ENCODE measurements at regions not wholly inside any gene's neighbourhood (a gene's known extent, or its start where the extent isn't known, plus 50 kb on each side); places are given as distances from the start of the nearest gene placed in this dataset.
"Not testable (repeated sequence)": the region's sequence is repeated elsewhere in the genome, so short reads cannot be mapped to it uniquely, and the experiment has no call there.

DNA sequence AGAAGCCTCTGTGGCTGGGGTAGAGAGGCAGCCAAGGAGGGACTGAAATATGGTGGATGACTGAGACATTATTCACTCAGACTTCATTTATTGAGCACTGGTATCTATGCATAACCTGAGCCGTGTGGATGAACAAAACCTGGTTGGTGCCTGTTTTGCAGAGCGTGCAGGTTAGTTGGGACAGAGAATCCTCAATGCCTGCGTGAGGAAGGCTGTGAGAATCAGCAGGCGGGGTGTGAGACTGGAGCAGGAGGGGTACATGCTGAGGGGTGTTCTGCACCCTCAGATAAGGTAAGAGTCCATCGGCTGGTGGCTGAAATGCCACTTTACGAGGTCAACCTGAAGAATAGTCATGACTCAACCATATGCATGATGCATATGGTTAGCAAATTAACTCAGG, 271.6 kb downstream of the MED10 start:
- DNase-seq: no peak

DNA sequence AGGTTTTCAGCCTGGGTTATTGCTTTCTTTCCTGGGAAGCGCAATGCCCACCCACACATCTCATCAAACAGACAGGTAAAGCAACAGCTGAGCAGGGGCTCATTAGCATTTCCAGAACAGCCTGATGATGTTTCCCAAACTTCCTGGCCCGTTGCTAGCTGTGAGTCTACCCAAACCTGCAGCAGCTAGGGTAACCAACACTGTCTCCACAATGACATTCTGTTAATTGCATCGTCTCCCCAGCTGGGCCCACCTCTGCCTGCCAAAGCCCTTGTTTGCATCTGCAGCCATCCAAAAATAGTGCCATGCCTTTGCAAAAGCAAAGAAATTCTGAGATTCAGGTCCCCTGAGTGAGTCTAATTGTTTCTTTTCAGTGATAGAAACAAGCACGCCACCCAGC, 273.0 kb downstream of the MED10 start:
- DNase-seq: no peak

DNA sequence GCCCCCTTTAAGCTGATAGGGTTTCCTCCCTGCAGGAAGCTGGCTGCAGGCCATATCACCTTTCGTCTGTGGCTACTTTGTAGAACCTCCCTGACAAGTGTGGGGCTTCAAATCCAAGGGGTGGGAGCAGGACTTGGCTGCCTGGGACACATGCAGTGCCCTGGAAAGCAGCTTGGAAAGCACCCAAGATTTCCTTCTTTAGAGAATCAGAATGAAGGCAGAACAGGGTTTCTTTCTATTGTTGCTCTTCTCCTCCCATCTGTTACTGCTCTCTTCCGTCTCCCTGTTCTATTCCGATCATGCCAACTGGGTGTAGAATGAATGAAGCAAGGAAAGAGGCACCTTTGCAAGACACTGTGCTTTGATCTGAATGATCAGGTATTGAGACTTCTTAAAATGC, 282.2 kb downstream of the MED10 start:
- no peak for DNase-seq

DNA sequence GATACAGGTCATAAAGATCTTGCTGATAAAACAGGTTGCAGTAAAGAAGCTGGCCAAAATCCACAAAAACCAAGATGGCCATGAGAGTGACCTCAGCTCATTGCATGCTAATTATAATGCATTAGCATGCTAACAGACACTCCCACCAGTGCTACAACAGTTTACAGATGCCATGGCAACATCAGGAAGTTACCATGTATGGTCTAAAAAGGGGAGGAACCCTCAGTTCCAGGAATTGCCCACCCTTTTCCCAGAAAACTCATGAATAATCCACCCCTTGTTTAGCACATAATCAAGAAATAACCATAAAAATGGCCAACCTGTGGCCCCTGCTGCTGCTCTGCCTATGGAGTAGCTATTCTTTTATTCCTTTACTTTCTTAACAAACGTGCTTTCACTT, 284.2 kb downstream of the MED10 start:
- DNase-seq: not testable (repeated sequence)

DNA sequence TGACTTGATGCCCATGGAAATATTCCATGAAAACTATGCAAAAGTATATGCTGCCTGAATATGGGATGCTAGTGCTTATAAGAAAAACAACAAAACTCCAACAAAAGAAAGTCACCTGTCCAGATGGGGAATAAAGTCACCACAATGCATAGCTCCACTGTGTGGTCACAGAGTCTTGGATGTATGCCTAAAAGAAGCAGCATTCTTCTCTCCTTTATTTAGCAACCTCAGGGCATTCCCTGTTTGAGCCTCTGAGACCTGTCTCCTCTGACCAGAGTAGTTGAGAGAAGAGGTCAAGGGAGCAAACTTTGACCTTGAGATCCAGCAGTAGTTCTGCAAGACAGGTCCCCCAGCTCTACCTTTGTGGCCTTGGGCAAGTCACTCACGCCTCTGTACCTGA, 287.5 kb downstream of the MED10 start:
- no peak for DNase-seq

DNA sequence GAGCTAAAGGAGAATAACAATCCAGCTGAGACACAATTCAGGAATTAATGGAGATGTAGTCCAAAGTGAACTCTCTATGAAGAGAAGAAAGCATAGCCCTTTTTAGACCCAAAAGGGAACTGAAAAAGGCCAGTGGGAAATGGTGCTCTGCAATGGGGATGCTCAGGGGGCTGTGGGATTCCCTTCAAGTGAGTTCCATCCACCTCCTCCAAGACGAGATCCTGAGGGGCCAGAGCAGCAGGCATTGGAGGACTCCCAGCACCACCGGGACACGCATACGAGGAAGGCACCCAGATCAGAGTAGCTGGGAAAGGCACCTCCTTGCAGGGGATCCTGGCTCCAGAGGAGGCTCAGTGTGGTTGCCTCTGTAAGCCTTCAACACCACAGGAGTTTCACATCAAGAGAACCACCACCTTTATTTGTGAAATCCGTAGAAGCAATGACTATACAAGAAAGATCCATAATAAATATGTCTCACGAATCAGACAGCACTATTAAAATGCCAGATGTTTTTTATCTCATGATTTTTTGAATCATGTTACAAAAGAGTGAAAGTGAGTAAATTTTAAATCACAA, 288.2 kb downstream of the MED10 start:
- DNase-seq: no peak

DNA sequence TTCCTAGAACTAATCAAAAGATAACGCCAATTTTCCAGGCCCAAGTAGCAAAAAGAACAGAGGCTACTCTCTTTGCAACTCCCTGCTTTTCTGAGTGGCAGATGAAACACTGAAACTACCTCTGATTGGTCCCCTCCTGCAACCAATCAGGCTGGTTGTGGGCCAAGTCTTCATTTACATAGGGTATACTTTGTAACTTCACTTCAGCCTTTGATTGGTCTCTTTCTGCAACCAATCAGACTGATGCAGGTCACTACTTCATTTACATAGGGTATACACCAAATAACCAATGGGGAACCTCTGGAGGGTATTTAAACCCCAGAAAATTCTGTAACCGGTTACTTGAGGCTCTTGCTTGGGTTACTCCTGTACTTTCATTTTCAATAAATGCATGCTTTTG, 289.6 kb downstream of the MED10 start:
- no peak for DNase-seq

DNA sequence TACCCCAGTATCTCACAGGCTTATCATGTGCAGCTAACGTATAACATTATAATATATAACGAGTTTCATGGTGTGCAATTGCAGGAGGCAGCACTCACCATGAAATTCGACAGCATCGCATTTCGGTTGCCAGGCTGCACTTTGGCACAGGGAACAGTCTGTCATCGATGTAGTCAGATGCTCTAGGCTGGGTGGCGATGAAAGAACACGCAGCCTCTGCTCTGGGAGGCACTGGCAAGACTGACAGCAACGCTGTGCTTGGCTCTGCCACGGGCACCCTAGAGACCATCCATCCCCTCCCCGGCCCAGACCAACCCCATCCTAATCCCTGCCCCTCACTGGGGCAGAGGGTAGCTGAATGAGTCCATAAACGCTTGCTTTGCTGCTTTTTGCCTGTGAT, 290.8 kb downstream of the MED10 start:
- no peak for DNase-seq

DNA sequence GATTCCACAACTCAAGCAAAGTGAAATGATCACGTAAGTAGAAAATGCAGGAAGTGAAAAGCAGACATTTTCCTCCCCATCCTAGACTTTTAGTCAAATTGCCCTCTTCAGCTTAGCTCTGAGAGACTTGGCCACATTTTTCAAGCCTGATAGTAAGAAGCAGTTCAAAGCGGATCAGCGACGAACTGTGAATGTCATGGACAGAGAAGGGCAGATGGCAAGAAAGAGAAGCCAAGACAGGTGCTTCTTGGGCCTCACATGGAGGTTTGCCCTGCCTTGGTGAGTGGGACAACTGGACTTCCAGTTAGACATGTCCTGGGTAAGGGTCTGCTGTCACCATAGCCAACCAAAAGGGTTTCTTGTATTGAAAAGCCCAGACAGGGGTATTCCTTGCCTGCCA, 291.5 kb downstream of the MED10 start:
- no peak for DNase-seq

DNA sequence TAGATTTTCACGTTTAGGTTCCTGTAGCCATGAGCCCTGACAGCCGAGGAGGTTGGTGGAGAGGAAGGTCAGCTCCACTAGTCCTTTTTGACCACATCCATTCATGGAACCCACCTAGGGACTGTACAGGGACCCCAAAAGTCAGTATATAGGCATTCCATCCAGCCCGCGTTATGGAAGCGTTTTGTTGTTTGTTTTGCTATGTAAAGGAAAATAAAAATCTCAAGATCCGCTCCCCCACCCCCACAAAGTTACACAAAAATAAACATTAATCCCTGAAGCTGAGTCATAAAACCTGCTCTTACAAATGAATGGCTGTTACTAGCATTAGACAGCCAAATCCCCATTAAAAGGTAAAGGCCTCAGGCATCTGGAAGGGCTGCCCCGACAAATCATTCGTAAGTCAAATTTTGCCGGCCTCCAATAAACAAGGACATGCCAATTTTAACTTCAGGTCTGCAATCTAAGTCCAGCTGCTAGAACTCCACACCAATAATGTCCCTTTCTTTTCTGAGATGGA, 292.9 kb downstream of the MED10 start:
- no peak for DNase-seq

DNA sequence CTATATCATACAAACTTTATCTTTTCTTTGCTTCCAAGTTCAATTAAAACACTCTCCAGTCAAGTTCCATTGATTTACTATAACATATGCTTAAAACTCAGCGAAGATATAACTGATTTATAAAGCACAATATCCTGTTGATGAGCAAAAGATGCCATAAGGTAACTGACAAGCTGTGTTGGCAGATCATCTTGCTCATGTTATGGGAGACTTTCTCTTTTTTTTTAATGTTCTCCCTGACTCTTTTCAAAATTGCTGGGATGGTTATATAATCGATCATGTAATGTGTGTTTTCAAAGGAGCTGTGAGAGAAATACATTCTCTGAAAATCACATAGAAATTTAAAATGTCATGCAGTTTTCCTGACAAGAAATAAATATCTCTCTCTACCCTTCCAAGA, 293.5 kb downstream of the MED10 start:
- DNase-seq: no peak

DNA sequence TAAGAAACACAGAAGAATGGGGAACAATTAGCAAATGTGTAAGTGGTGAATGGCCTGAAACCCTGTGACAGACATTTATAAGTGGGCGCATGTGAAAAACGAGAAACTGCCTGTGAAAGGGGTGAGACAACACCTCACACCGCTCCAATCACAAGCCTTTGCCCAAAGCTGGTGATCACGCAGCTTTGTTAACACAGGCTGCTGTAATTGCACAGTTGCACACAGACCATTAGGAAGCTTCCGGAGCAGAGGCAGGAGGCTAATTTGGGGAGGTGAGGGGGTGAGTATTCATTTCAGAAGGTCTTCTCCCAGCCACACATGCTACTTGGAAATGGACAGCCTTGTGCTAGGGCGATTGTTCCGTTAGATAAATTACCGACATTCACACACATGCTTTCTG, 294.0 kb downstream of the MED10 start:
- no peak for DNase-seq

DNA sequence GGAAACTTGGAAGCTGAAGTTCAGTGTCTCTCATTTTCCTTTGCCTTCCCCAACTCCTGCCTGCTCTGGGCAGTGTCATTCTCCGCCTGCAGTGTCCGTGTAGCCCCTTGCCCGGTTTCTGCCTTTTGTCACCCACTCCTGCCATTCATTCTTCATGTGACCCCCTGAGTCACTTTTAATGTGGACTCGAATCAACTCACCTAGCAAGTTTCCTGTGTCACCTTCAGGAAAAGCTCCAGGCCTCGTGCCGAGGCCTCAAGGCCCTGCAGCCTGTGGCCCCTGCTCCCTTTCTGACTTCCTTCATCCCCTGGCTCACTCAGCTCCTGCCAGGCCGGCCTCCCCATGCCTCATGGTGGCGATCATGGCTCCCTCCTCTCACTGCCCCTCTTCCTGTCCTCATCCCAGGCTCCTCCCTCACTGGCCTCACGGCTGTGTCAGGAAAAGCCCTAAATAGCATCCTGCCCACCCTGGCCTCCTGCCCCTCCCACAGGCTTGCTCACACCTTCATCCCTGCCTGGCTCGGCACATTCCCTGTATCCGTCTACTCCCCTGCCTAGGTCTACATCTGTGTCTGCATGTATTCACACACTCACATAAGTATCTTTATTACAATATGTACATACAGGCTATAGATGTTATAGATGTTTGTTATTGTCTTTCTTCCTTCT, 294.9 kb downstream of the MED10 start:
- no peak for DNase-seq

DNA sequence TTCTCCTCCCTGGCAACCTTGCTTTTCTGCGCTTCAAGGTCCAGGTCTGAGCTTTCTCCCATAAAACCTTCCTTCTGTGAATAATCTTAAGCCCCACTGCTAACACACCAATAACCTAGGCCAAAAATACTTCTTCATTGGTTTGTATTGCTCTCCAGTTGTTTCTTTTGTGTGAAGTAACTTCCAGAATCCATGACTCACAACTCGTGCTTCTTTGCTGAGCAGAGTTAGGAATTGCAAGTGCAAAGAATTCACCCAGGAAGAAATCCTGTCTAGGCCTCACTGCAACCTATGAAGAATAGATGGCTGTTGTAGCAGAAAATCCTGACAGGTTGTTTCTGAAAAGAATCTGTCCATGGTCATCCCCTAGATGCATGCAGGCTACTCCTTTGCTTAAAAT, 295.7 kb downstream of the MED10 start:
- no peak for DNase-seq

DNA sequence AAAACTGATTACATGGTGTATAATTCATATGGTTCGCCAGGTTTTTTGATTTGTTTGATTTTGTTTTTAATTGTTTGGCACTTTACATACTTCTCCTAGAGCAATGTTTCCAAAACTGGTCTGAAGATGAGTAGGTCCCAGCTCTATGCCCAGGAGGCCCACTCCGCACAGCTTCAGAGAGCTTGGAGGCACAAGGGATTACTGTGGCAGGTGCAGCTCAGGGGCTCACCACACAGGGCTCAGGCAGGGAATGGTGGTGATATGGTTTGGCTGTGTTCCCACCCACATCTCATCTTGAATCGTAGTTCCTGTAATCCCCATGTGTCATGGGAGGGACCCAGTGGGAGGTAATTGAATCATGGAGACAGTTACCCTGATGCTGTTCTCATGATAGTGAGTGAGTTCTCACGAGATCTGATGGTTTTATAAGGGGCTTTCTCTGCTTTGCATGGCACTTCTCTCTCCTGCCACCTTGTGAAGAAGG, 296.6 kb downstream of the MED10 start:
- DNase-seq: no peak

DNA sequence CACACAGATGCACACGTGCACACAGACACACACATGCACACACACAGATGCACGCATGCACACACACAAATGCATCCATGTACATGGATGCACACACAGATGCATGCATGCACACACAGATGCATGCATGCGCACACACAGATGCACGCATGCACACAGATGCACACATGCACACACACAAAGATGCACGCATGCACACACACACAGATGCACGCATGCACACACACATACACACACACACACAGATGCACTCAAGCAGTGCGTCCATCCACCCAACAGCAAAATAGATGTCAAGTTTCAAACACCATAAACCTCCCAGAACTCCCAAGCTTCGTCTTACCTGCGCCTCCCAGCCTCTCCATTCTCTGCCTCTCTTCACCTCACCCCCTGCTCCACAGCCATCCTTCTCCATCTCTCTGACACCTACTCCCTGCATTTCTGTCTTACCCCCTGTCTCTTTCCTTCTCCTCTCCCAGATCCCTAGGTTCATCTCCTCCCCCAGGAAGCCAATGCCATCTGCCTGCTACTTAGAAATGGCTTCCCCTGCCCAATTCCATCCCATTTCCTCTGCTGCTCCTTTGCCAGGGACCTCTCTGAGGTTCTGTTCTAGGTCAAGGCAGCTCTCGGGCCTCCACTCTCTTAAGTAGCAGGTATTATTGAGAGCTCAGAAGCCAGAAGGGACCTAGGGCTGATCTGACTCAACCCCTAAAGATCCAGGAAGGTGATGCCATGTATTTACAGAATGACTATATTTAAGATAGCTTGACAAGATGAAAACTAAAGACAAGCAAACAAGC, 297.2 kb downstream of the MED10 start:
- no peak for DNase-seq

DNA sequence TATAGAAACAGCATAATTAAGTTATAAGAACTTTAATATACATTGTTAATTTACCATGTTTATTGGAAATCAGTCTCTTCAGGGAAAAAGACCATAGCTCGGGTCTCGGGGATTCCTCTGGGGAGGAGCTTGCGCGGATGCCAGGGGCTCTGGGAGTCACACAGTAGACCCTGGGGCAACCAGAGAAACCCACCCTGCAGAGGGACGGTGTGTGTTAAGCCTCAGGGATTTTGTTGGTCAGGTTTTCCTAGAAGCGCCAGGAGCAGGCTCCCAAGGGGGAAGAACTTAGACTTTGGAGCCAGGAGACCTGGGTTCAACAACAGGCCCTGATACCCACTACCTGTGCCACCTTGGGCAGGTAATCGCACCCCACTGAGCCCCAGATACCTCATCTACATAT, 297.9 kb downstream of the MED10 start:
- no peak for DNase-seq

DNA sequence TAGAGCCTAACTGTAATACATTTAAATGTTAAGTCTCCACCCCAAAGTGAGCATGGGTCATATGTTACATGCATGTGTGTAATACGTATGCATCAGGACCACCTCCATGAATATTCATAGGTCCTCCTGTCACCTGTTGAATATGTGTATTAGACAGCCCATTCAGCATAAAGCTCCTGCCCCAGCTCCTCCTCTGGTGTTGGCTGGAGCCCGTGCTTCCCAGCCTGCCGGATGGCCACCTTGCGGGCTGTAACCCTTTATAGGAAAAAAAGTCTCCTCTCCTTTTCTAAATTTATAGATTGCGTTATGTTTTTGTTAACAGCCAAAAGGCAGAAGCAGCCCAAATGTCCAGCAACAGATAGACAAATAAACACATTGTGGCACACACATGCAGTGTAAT, 299.5 kb downstream of the MED10 start:
- no peak for DNase-seq

DNA sequence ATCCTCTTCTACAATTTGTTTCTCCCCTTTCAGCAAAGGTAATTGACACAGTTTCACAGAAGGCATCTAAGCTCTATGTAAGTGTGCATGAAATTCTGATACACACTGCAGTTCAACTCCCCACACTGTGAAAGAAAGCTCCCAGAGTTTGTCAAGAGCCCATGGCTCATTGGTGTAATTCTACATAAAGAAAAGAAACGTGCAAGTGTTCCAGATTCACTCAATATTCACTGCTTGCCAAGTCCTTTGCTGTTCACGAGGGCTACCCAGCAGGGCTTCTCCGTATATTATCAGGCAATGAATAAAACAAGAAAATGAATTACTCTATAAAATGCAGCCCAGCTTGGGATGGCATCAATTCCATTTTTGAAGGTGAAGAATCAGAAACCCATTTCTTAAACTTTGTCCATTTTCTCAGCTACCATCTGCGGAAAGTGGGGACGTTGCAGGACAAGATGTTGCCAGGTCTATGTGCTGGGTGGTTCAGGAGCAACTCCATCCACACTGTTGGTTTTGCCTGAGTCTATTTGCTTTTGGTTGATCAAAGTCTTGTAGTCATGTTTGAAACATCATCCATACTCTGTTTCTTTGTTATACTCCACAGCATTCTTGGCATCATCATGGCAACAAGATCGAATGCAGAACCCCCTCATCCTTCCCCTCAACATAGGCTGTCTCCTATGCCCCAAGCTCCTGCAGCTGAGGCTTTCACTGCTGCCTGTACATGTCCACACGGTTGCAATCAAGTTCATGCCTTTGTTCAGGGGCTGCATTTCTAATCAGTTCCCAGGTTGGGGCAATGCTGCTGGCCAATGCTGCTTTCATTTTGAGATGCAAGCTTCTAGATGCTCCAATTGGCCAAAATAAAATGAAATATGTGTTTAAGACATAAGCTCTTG, 301.8 kb downstream of the MED10 start:
- DNase-seq: no peak

DNA sequence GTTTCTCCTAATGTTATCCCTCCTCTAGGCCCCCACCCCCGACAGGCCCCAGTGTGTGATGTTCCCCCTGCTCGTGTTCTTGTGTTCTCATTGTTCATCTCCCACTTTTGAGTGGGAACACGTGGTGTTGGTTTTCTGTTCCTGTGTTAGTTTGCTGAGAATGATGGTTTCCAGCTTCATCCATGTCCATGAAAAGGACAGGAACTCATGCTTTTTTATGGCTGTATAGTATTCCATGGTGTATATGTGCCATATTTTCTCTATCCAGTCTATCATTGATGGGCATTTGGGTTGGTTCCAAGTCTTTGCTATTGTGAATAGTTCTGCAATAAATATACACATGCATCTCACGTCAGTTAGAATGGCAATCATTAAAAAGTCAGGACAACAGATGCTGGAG, 305.9 kb downstream of the MED10 start:
- DNase-seq: not testable (repeated sequence)

DNA sequence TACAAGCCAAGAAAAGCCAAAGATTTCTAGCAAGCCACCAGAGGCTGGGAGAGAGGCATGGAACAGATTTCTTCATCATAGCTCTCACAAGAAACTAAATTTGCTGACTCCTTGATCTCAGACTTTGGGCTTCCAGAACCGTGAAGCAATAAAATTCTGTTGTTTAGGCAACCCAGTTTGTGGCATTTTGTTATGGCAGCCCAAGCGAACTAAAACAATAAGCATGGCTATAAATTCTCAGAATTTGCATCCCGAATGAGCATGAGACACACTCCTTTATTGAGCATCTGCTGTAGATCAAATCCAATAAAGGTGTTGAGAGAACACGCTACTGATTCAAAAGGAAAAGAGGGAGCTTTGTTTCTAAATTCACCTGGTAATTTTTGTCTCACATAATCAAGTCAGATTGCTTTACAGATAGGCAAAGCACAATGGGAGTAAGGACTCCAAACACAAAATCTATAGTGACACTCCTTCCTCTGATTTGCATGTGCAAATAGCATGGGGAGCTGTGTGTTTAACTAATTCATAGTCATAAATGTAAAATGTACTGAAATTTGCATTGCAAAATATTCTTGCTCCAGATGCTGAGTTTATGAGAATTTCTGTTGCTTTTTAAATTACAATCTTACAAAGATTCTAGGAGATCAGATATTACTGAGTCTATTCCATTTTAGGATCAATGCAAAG, 308.7 kb downstream of the MED10 start:
- DNase-seq: no peak

DNA sequence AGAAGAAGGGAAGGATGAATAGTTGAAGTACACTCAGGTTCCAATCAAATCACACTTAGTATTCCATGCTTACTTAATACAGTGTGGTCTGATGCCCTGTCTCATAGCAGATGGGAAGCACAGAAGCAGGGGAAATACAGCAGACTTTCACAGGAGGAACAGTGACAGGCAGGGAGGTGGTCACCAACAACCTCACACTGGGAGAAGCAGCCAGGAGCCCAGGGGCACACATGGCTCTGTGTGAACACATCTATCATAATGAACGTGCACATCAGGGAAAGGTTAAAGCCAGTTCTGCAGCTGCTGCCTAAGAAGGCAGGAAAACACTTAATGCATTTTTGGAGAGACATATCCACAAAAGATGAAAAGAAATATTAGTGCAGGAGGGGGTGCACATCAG, 312.3 kb downstream of the MED10 start:
- DNase-seq: no peak

Data from activated CD4-positive, alpha-beta T cell treated with anti-CD3 and anti-CD28 coated beads for 48 hours (primary cell).